ENCODE measurements at regions not wholly inside any gene's neighbourhood (a gene's known extent, or its start where the extent isn't known, plus 50 kb on each side); places are given as distances from the start of the nearest gene placed in this dataset.

DNA sequence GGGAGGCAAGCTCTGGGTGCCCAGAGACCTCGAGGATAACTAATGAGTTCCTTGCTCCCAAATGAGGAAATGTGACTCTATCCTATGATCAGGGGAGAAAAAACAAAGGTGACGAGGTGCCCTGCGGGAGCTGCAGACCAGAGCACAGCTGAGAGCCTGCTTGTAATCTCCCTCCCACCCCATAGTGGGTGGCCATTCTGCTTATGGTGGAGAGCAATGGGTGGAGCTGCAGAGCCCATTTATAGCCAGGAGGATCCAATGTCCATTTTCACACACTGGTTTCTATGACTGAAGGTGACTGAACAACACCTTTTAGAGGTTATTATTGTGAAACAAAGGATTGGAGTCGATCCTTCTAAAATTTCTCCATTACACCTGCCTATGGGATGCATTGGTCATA is 153.3 kb downstream of the COL6A3 start:
- Histone ChIP-seq H3F3A (ENCODE audit: insufficient read depth, low read depth) (peaks cover 14% of the 10 kb centered on the region), H4K20me1 (ENCODE audit: insufficient read depth) (no peaks in the 10 kb centered on the region), H3K27me3 (ENCODE audit: insufficient read depth, low read depth) (no peaks in the 10 kb centered on the region), H3K79me2 (ENCODE audit: low read depth) (no peaks in the 10 kb centered on the region), H2AFZ (no peak overlapping the region), H3K27ac (no peak overlapping the region), H3K9me3 (ENCODE audit: insufficient read depth, low read depth) (peaks cover 3% of the 10 kb centered on the region; the same call in 1 of the 2 replicates), H3K4me2 (no peak overlapping the region), H3K4me1 (replicated peaks; ENCODE audit: insufficient read depth) (peaks cover 13% of the 10 kb centered on the region; the same call in 1 of the 2 replicates), H3K4me3 (no peak overlapping the region), H3K36me3 (ENCODE audit: low read depth) (no peaks in the 10 kb centered on the region), H3K9me2 (ENCODE audit: insufficient read depth) (no peaks in the 10 kb centered on the region)
- no peak for DNase-seq
- no TSS peak for BruUV-seq (replicated peaks)
- POLR2A ChIA-PET (ENCODE audit: unreplicated experiment) = no interaction called here
- intact Hi-C loops (cut with micrococcal nuclease; ENCODE audit: unreplicated experiment) = no loop called here
- CTCF ChIA-PET = interaction anchor here (0.6 kb wide), 1 partner anchor 1052 kb away, joined by 4 read pairs; no protein-coding TSS in a partner anchor
- TF ChIP-seq, protein P1, sequence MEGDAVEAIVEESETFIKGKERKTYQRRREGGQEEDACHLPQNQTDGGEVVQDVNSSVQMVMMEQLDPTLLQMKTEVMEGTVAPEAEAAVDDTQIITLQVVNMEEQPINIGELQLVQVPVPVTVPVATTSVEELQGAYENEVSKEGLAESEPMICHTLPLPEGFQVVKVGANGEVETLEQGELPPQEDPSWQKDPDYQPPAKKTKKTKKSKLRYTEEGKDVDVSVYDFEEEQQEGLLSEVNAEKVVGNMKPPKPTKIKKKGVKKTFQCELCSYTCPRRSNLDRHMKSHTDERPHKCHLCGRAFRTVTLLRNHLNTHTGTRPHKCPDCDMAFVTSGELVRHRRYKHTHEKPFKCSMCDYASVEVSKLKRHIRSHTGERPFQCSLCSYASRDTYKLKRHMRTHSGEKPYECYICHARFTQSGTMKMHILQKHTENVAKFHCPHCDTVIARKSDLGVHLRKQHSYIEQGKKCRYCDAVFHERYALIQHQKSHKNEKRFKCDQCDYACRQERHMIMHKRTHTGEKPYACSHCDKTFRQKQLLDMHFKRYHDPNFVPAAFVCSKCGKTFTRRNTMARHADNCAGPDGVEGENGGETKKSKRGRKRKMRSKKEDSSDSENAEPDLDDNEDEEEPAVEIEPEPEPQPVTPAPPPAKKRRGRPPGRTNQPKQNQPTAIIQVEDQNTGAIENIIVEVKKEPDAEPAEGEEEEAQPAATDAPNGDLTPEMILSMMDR (conservative IDR thresholded peaks at IDR 0.05) = no peak
- no peak for TF ChIP-seq EZH2 (IDR thresholded peaks at IDR 0.05; ENCODE audit: low read depth)

DNA sequence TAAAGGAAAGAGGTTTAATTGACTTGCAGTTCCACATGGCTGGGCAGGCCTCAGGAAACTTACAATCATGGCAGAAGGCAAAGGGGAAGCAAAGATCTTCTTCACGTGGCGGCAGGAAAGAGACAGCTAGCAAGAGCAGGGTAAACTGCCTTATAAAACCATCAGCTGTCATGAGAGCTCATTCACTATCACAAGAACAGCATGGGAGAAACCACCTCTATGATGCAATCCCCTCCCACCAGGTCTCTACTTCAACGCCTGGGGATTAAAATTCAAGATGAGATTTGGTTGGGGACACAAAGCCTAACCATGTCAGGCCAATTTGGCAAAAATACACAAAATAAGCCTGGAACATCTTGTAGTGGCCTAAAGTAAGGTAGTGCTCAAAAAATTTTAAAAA is 152.6 kb downstream of the COL6A3 start:
- H3K27me3 ChIP-seq (ENCODE audit: insufficient read depth, low read depth) = no peaks in the 10 kb centered on the region
- H4K20me1 ChIP-seq (ENCODE audit: insufficient read depth) = no peaks in the 10 kb centered on the region
- POLR2A ChIA-PET (ENCODE audit: unreplicated experiment) = no interaction called here
- intact Hi-C loops (cut with micrococcal nuclease; ENCODE audit: unreplicated experiment) = no loop called here
- no peak overlapping the region for H2AFZ ChIP-seq
- peaks cover 13% of the 10 kb centered on the region; the same call in 1 of the 2 replicates for H3K4me1 ChIP-seq (replicated peaks; ENCODE audit: insufficient read depth)
- H3K4me3 ChIP-seq = no peak overlapping the region
- no peak overlapping the region for H3K4me2 ChIP-seq
- H3K9me2 ChIP-seq (ENCODE audit: insufficient read depth) = no peaks in the 10 kb centered on the region
- no peak overlapping the region for H3K27ac ChIP-seq
- BruUV-seq (replicated peaks) = no TSS peak
- H3K9me3 ChIP-seq (ENCODE audit: insufficient read depth, low read depth) = no peaks in the 10 kb centered on the region; the same call in 1 of the 2 replicates
- CTCF ChIA-PET = no interaction called here
- peaks cover 14% of the 10 kb centered on the region for H3F3A ChIP-seq (ENCODE audit: insufficient read depth, low read depth)
- TF ChIP-seq, protein P1 (conservative IDR thresholded peaks at IDR 0.05) = no peak
- no peak for TF ChIP-seq EZH2 (IDR thresholded peaks at IDR 0.05; ENCODE audit: low read depth)
- no peak for DNase-seq
- H3K36me3 ChIP-seq (ENCODE audit: low read depth) = no peaks in the 10 kb centered on the region
- H3K79me2 ChIP-seq (ENCODE audit: low read depth) = no peaks in the 10 kb centered on the region

DNA sequence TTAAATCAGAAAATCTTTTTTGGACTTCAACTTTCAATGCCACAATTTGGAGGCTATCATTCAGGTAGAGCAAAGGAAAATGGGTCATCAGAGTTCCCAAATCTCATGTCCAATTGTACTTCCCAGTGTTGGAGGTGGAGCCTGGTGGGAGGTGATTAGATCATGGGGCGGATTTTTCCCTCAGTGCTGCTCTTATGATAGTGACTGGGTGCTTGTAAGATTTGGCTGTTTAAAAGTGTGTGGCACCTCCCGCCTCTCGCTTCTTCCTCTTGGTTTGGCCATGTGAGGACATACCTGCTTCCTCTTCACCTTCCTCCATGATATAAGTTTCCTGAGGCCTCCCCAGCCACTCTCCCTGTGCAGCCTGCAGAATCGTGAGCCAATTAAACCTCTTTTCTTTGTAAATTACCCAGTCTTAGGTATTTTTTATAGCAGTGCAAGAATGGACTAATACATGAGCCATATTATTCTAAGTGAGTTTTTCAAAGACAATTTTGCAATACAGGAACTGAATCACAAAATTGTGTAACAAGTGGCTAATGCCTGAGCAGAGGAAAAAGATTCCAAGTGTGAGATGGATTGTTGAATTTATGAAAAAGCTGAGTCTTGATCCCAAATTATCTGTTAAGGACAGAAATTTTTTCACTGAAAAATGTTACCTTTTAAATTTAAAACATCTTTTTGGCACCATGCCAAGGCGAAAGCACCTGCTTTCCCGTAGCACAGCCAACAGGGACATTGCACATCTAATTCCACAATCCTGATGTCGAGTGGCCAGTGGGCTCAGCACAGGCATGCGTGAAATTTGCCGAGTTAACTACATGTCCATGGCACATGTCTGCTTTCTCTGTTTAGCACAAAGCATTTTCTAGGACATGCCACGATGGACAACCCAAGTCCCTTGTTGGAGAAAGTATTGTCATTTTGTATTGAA is 150.9 kb downstream of the COL6A3 start:
- H3K36me3 ChIP-seq (ENCODE audit: low read depth) = no peaks in the 10 kb centered on the region
- H2AFZ ChIP-seq = no peak overlapping the region
- H3K27me3 ChIP-seq (ENCODE audit: insufficient read depth, low read depth) = no peaks in the 10 kb centered on the region
- H3K9me3 ChIP-seq (ENCODE audit: insufficient read depth, low read depth) = no peaks in the 10 kb centered on the region; the same call in 1 of the 2 replicates
- H3K4me1 ChIP-seq (replicated peaks; ENCODE audit: insufficient read depth) = peaks cover 13% of the 10 kb centered on the region; the same call in 1 of the 2 replicates
- ChIA-PET CTCF (no interaction called here), POLR2A (ENCODE audit: unreplicated experiment) (no interaction called here)
- H3K79me2 ChIP-seq (ENCODE audit: low read depth) = no peaks in the 10 kb centered on the region
- intact Hi-C loops (cut with micrococcal nuclease; ENCODE audit: unreplicated experiment) = no loop called here
- TF ChIP-seq EZH2 (IDR thresholded peaks at IDR 0.05; ENCODE audit: low read depth) = no peak
- TF ChIP-seq, protein P1 (conservative IDR thresholded peaks at IDR 0.05) = no peak
- H3K4me2 ChIP-seq = no peak overlapping the region; the same call in 1 of the 2 replicates
- no peaks in the 10 kb centered on the region for H4K20me1 ChIP-seq (ENCODE audit: insufficient read depth)
- H3K4me3 ChIP-seq = no peak overlapping the region
- peak in 1 of 2 experiments; percentile 58 for DNase-seq
- no peaks in the 10 kb centered on the region for H3K9me2 ChIP-seq (ENCODE audit: insufficient read depth)
- no peak overlapping the region for H3K27ac ChIP-seq
- BruUV-seq (replicated peaks) = no TSS peak
- peaks cover 14% of the 10 kb centered on the region for H3F3A ChIP-seq (ENCODE audit: insufficient read depth, low read depth)
